H1 (cell line): ENCODE measurements at regions not wholly inside any gene's neighbourhood (a gene's known extent, or its start where the extent isn't known, plus 50 kb on each side); places are given as distances from the start of the nearest gene placed in this dataset.

ENCODE experiments used
- CTCF ChIA-PET: fragments of 300-600 bp; sonication (Branson Sonifier 250); formaldehyde crosslinking; loops from one replicate; lab custom pipeline; 2021; ENCODE audit not compliant: partially characterized antibody; lab: Charles Lee
- POLR2A ChIA-PET: fragments of 300-600 bp; sonication (Branson Sonifier 250); formaldehyde crosslinking; loops from one replicate; lab custom pipeline; 2021; ENCODE audit warnings: inconsistent platforms; ENCODE audit not compliant: partially characterized antibody; lab: Charles Lee
- DNase-seq, 2 experiments: peaks; one replicate each; pipeline versions ENCODE4 v3.0.0 to v3.0.0-alpha.2; 2010 to 2022; ENCODE audit warnings: low spot score in 2 of 2, low read depth in 1 of 2, mixed read lengths in 1 of 2
- FAIRE-seq: peaks from 2 replicates; lab custom pipeline; 2011; peaks lifted over from hg19 to GRCh38; lab: Jason Lieb, UNC
- H2AFZ ChIP-seq: 2 replicates; pipeline ENCODE4 v1.8.1; 2012; ENCODE audit warnings: low read length, inconsistent platforms
- H2AK5ac ChIP-seq: 2 replicates; pipeline ENCODE4 v1.6.1; 2013; ENCODE audit warnings: low read depth, low read length
- H2BK120ac ChIP-seq: replicated peaks from 2 replicates; pipeline ENCODE3; 2013; ENCODE audit warnings: low read depth, low read length, inconsistent platforms
- H2BK12ac ChIP-seq: 2 replicates; pipeline ENCODE4 v1.6.1; 2013; ENCODE audit warnings: low read depth, low read length
- H2BK15ac ChIP-seq: 2 replicates; pipeline ENCODE4 v1.6.1; 2013; ENCODE audit warnings: low read length
- H2BK20ac ChIP-seq: 2 replicates; pipeline ENCODE4 v1.6.1; 2013; ENCODE audit warnings: low read length
- H2BK5ac ChIP-seq: 2 replicates; pipeline ENCODE4 v1.6.1; 2013; ENCODE audit warnings: low read depth, low read length
- H3K14ac ChIP-seq: 2 replicates; pipeline ENCODE4 v1.6.1; 2013; ENCODE audit warnings: inconsistent platforms; ENCODE audit not compliant: insufficient read length
- H3K18ac ChIP-seq: 2 replicates; pipeline ENCODE4 v1.6.1; 2013; ENCODE audit warnings: low read length; ENCODE audit errors: extremely low read depth
- H3K23ac ChIP-seq: 2 replicates; pipeline ENCODE4 v1.6.1; 2013; ENCODE audit warnings: inconsistent platforms; ENCODE audit not compliant: insufficient read length
- H3K23me2 ChIP-seq: 2 replicates; pipeline ENCODE4 v1.6.1; 2013; ENCODE audit warnings: low read depth, low read length
- H3K27ac ChIP-seq: 2 replicates; pipeline ENCODE4 v1.6.1; 2011; ENCODE audit warnings: low read depth, low read length, inconsistent platforms
- H3K27me3 ChIP-seq, 4 experiments: replicated peaks in 1 of 4; 1 replicate in 1 of 4; 2 replicates in 3 of 4; pipeline versions ENCODE4 v1.6.1 to v1.8.1; 2011 to 2013; ENCODE audit warnings: low read length in 3 of 4, mild to moderate bottlenecking in 3 of 4, inconsistent platforms in 2 of 4, mixed read lengths in 2 of 4, moderate library complexity in 1 of 4; ENCODE audit not compliant: control insufficient read depth in 3 of 4, insufficient read depth in 3 of 4; ENCODE audit errors: extremely low read depth in 1 of 4
- H3K36me3 ChIP-seq, 4 experiments: 2 replicates each; pipeline versions ENCODE4 v1.6.1 to v1.8.1; 2011 to 2013; ENCODE audit warnings: mild to moderate bottlenecking in 4 of 4, low read length in 3 of 4, moderate library complexity in 2 of 4, control low read depth in 1 of 4, inconsistent platforms in 1 of 4; ENCODE audit not compliant: insufficient read depth in 4 of 4, control insufficient read depth in 2 of 4
- H3K4ac ChIP-seq: replicated peaks from 2 replicates; pipeline ENCODE3; 2013; ENCODE audit warnings: low read length, low read depth, mixed read lengths, inconsistent platforms; ENCODE audit not compliant: insufficient read length
- H3K4me1 ChIP-seq, 4 experiments: replicated peaks in 1 of 4; 1 replicate in 1 of 4; 2 replicates in 3 of 4; pipeline versions ENCODE4 v1.6.1 to v1.8.1; 2011 to 2013; ENCODE audit warnings: low read length in 3 of 4, inconsistent platforms in 2 of 4, mixed read lengths in 1 of 4; ENCODE audit not compliant: insufficient read depth in 4 of 4, control insufficient read depth in 3 of 4
- H3K4me2 ChIP-seq, 2 experiments: 2 replicates each; pipeline versions ENCODE4 v1.6.1 to v1.8.1; 2011 to 2013; ENCODE audit warnings: low read depth in 2 of 2, low read length in 2 of 2, control low read depth in 1 of 2, inconsistent platforms in 1 of 2, mild to moderate bottlenecking in 1 of 2; ENCODE audit not compliant: insufficient read depth in 1 of 2
- H3K4me3 ChIP-seq, 4 experiments: fragments of 200-600, 300-600 bp in 1 of 4; sonication (generic), shearing (Covaris generic), sonication (Bioruptor Twin) in 1 of 4; 2 replicates each; pipeline versions ENCODE4 v1.5.1 to v1.8.1; 2011 to 2016; ENCODE audit warnings: low read length in 4 of 4, low read depth in 3 of 4, control low read depth in 2 of 4, inconsistent platforms in 2 of 4, mild to moderate bottlenecking in 2 of 4, mixed read lengths in 1 of 4, moderate library complexity in 1 of 4; ENCODE audit not compliant: insufficient read depth in 2 of 4; ENCODE audit errors: extremely low read depth in 1 of 4
- H3K56ac ChIP-seq: replicated peaks from 2 replicates; pipeline ENCODE3; 2013; ENCODE audit warnings: low read depth, mild to moderate bottlenecking, mixed read lengths, low read length, inconsistent platforms; ENCODE audit not compliant: insufficient read length
- H3K79me1 ChIP-seq: 2 replicates; pipeline ENCODE4 v1.6.1; 2013; ENCODE audit warnings: low read depth, low read length, control low read depth
- H3K79me2 ChIP-seq, 2 experiments: 2 replicates each; pipeline versions ENCODE4 v1.6.1 to v1.8.1; 2012 to 2013; ENCODE audit warnings: low read length in 2 of 2, mild to moderate bottlenecking in 2 of 2, inconsistent platforms in 1 of 2; ENCODE audit not compliant: insufficient read depth in 2 of 2, control insufficient read depth in 1 of 2
- H3K9ac ChIP-seq, 4 experiments: replicated peaks in 1 of 4; 1 replicate in 1 of 4; 2 replicates in 3 of 4; pipeline versions ENCODE4 v1.6.1 to v1.8.1; 2011 to 2013; ENCODE audit warnings: low read depth in 3 of 4, low read length in 3 of 4, control low read depth in 2 of 4, mild to moderate bottlenecking in 2 of 4, moderate library complexity in 2 of 4, inconsistent platforms in 1 of 4; ENCODE audit errors: extremely low read depth in 1 of 4
- H3K9me3 ChIP-seq, 2 experiments: 2 replicates each; pipeline versions ENCODE4 v1.6.1 to v1.8.1; 2012 to 2013; ENCODE audit warnings: mild to moderate bottlenecking in 2 of 2, moderate library complexity in 2 of 2, control low read depth in 1 of 2, inconsistent platforms in 1 of 2, low read depth in 1 of 2, low read length in 1 of 2, mixed read lengths in 1 of 2; ENCODE audit not compliant: insufficient read depth in 2 of 2
- H4K20me1 ChIP-seq, 2 experiments: replicated peaks in 1 of 2; 2 replicates each; pipeline versions ENCODE3 to v1.8.1; 2011 to 2013; ENCODE audit warnings: inconsistent platforms in 2 of 2, low read length in 2 of 2, mild to moderate bottlenecking in 1 of 2; ENCODE audit not compliant: insufficient read depth in 2 of 2, control insufficient read depth in 1 of 2
- H4K5ac ChIP-seq: 2 replicates; pipeline ENCODE4 v1.6.1; 2013; ENCODE audit warnings: low read length, low read depth, mixed read lengths, inconsistent platforms; ENCODE audit not compliant: insufficient read length
- H4K8ac ChIP-seq: 2 replicates; pipeline ENCODE4 v1.8.0; 2013; ENCODE audit warnings: mild to moderate bottlenecking, moderate library complexity, low read length, inconsistent platforms; ENCODE audit not compliant: insufficient read depth; ENCODE audit errors: extremely low read depth
- H4K91ac ChIP-seq: replicated peaks from 2 replicates; pipeline ENCODE3; 2013; ENCODE audit warnings: low read length, mixed read lengths, inconsistent platforms; ENCODE audit not compliant: insufficient read length
- BCL11A ChIP-seq, 2 experiments: IDR thresholded peaks; one replicate each; pipeline ENCODE4 v1.6.1; 2011; ENCODE audit warnings: low read depth in 2 of 2, low read length in 2 of 2, mild to moderate bottlenecking in 2 of 2
- EP300 ChIP-seq, 2 experiments: IDR thresholded peaks; 1 replicate in 1 of 2; 2 replicates in 1 of 2; pipeline ENCODE4 v1.6.1; 2011 to 2012; ENCODE audit warnings: low read depth in 2 of 2, low read length in 2 of 2, mild to moderate bottlenecking in 2 of 2, borderline replicate concordance in 1 of 2, inconsistent platforms in 1 of 2, moderate library complexity in 1 of 2
- GTF2F1 ChIP-seq: IDR thresholded peaks from 2 replicates; pipeline ENCODE4 v1.6.1; 2012; ENCODE audit warnings: low read depth, low read length, improper control_type of control experiment, borderline replicate concordance
- HDAC2 ChIP-seq, 2 experiments: fragments of 300-600 bp in 1 of 2; sonication (generic) in 1 of 2; IDR thresholded peaks; 2 replicates each; pipeline ENCODE4 v1.6.1; 2011 to 2012; ENCODE audit warnings: low read depth in 2 of 2, low read length in 2 of 2, mild to moderate bottlenecking in 2 of 2, moderate library complexity in 2 of 2, borderline replicate concordance in 1 of 2, inconsistent platforms in 1 of 2
- KDM1A ChIP-seq: fragments of 200-600, 300-600 bp; sonication (generic); IDR thresholded peaks from 2 replicates; pipeline ENCODE4 v1.7.1; 2016; ENCODE audit warnings: mild to moderate bottlenecking, low read length, borderline replicate concordance
- MAFK ChIP-seq: IDR thresholded peaks from 2 replicates; pipeline ENCODE4 v1.6.1; 2012; ENCODE audit warnings: low read depth, mild to moderate bottlenecking, improper control_type of control experiment, low read length
- NANOG ChIP-seq: IDR thresholded peaks from 2 replicates; pipeline ENCODE4 v1.6.1; 2011; ENCODE audit warnings: low read length, low read depth, mild to moderate bottlenecking, inconsistent platforms; ENCODE audit not compliant: insufficient read depth, poor library complexity, severe bottlenecking
- POLR2AphosphoS5 ChIP-seq: IDR thresholded peaks from 2 replicates; pipeline ENCODE4 v1.6.1; 2011; ENCODE audit warnings: low read depth, low read length
- SAP30 ChIP-seq: fragments of 300-600 bp; sonication (generic); IDR thresholded peaks from 2 replicates; pipeline ENCODE4 v1.7.1; 2012; ENCODE audit warnings: low read length, moderate library complexity, mild to moderate bottlenecking, inconsistent platforms; ENCODE audit not compliant: insufficient read depth, insufficient replicate concordance
- SIX5 ChIP-seq: IDR thresholded peaks from 2 replicates; pipeline ENCODE4 v1.6.1; 2011; ENCODE audit warnings: mild to moderate bottlenecking, low read depth, low read length
- WGBS, 2 experiments: shearing (Covaris generic) in 1 of 2; methylation state at CpG; one replicate each; pipeline versions ENCODE4 v1.1.6 to v1.1.7; 2013 to 2015; ENCODE audit warnings: low lambda C conversion rate in 2 of 2, mixed read lengths in 2 of 2, inconsistent platforms in 1 of 2, low coverage in 1 of 2, missing lambda C conversion rate in 1 of 2; ENCODE audit not compliant: insufficient replicate concordance in 2 of 2, insufficient coverage in 1 of 2, insufficient read length in 1 of 2; ENCODE audit errors: extremely low coverage in 1 of 2, missing lambda C conversion rate in 1 of 2; 5-methylcytosine and 5-hydroxymethylcytosine counted together
- TF ChIP-seq, protein P1 (sequence below), 3 experiments: IDR thresholded peaks; 1 replicate in 2 of 3; 2 replicates in 1 of 3; pipeline versions ENCODE4 v1.5.1 to v1.6.1; 2011; ENCODE audit warnings: low read length in 3 of 3, mild to moderate bottlenecking in 3 of 3, inconsistent platforms in 2 of 3, low read depth in 1 of 3, moderate library complexity in 1 of 3; ENCODE audit not compliant: insufficient read depth in 1 of 3; ENCODE audit errors: control extremely low read depth in 1 of 3

- no peak overlapping the region for H3K14ac ChIP-seq
- H2BK20ac ChIP-seq = no peak overlapping the region
- no peaks in the 10 kb centered on the region for H3K79me2 ChIP-seq
- no peak overlapping the region for H4K8ac ChIP-seq
- 0 out of 2 replicates have a peak, but pooled peaks cover 2% of the 10 kb centered on the region for H3K23me2 ChIP-seq
- no peaks in the 10 kb centered on the region for H3K36me3 ChIP-seq
- no peak overlapping the region for H2BK5ac ChIP-seq
- no peak overlapping the region for H4K5ac ChIP-seq
- H3K27ac ChIP-seq = no peak overlapping the region
- H4K91ac ChIP-seq = no peak overlapping the region
- no peak overlapping the region for H2AFZ ChIP-seq
- ChIA-PET CTCF (interaction anchor here (0.6 kb wide), 1 partner anchor 1018 kb away, joined by 3 read pairs; no protein-coding TSS in a partner anchor), POLR2A (no interaction called here)
- no peak overlapping the region for H3K56ac ChIP-seq
- DNase-seq (no peak), FAIRE-seq (no peak)
- no peak overlapping the region for H3K9ac ChIP-seq
- H2BK120ac ChIP-seq = no peak overlapping the region
- H3K4ac ChIP-seq = no peak overlapping the region
- H3K4me2 ChIP-seq = no peak overlapping the region
- H3K4me1 ChIP-seq = peaks cover 0 to 8% (median 0%) of the 10 kb centered on the region in 4 experiments; a peak in 1 of 7 replicates
- no peaks in the 10 kb centered on the region for H3K9me3 ChIP-seq
- no peaks in the 10 kb centered on the region for H3K27me3 ChIP-seq
- no peak overlapping the region for H2AK5ac ChIP-seq
- H3K79me1 ChIP-seq = no peaks in the 10 kb centered on the region
- no peak overlapping the region for H3K4me3 ChIP-seq
- H3K23ac ChIP-seq = no peak overlapping the region
- no peak overlapping the region for H2BK15ac ChIP-seq
- 82% methylated on average over 2 of the region's 2 CpGs; no CpG with 5 or more reads in 1 of the 2 experiments for WGBS, 2 experiments
- H4K20me1 ChIP-seq = no peaks in the 10 kb centered on the region
- H2BK12ac ChIP-seq = no peak overlapping the region
- H3K18ac ChIP-seq = no peak overlapping the region
- no peak for TF ChIP-seq BCL11A (IDR thresholded peaks at IDR 0.05; ENCODE audit: low read depth in 2 of 2, low read length in 2 of 2)
- TF ChIP-seq KDM1A = no peak
- no peak for TF ChIP-seq POLR2AphosphoS5
- no peak for TF ChIP-seq MAFK
- TF ChIP-seq SAP30 = no peak
- TF ChIP-seq, protein P1, sequence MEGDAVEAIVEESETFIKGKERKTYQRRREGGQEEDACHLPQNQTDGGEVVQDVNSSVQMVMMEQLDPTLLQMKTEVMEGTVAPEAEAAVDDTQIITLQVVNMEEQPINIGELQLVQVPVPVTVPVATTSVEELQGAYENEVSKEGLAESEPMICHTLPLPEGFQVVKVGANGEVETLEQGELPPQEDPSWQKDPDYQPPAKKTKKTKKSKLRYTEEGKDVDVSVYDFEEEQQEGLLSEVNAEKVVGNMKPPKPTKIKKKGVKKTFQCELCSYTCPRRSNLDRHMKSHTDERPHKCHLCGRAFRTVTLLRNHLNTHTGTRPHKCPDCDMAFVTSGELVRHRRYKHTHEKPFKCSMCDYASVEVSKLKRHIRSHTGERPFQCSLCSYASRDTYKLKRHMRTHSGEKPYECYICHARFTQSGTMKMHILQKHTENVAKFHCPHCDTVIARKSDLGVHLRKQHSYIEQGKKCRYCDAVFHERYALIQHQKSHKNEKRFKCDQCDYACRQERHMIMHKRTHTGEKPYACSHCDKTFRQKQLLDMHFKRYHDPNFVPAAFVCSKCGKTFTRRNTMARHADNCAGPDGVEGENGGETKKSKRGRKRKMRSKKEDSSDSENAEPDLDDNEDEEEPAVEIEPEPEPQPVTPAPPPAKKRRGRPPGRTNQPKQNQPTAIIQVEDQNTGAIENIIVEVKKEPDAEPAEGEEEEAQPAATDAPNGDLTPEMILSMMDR (IDR thresholded peaks at IDR 0.05; ENCODE audit: control extremely low read depth in 1 of 3, insufficient read depth in 1 of 3, low read depth in 1 of 3, low read length in 3 of 3) = no peak
- no peak for TF ChIP-seq EP300 (IDR thresholded peaks at IDR 0.05; ENCODE audit: borderline replicate concordance in 1 of 2, low read depth in 2 of 2, low read length in 2 of 2)
- no peak for TF ChIP-seq NANOG
- no peak for TF ChIP-seq GTF2F1
- TF ChIP-seq HDAC2 (IDR thresholded peaks at IDR 0.05; ENCODE audit: borderline replicate concordance in 1 of 2, low read depth in 2 of 2, low read length in 2 of 2) = no peak
- no peak for TF ChIP-seq SIX5
Measured at GRCh38 chr6:94562846-94563245, 1014.5 kb upstream of the MANEA start.
